ENCODE measurements at regions not wholly inside any gene's neighbourhood (a gene's known extent, or its start where the extent isn't known, plus 50 kb on each side); places are given as distances from the start of the nearest gene placed in this dataset.
"Not testable (repeated sequence)": the region's sequence is repeated elsewhere in the genome, so short reads cannot be mapped to it uniquely, and the experiment has no call there.

- no peak for DNase-seq (ENCODE audit: low read depth in 2 of 2)
Measured at GRCh38 chr3:522888-523287, 326.3 kb downstream of the CHL1 start.

GRCh38 chr3:525415-525814 lies 328.9 kb downstream of the CHL1 start:
- no peak for DNase-seq (ENCODE audit: low read depth in 2 of 2)

GRCh38 chr3:535566-536416 lies 339.2 kb downstream of the CHL1 start:
- no peak for DNase-seq (ENCODE audit: low read depth in 2 of 2)

GRCh38 chr3:536417-536813 lies 339.9 kb downstream of the CHL1 start:
- DNase-seq (ENCODE audit: low read depth in 2 of 2): no peak

- no peak for DNase-seq (ENCODE audit: low read depth in 2 of 2)
Measured at GRCh38 chr3:541062-541801, 344.7 kb downstream of the CHL1 start.

- no peak for DNase-seq (ENCODE audit: low read depth in 2 of 2)
Measured at GRCh38 chr3:542021-542420, 345.5 kb downstream of the CHL1 start.

GRCh38 chr3:549636-550035 lies 353.1 kb downstream of the CHL1 start:
- DNase-seq (ENCODE audit: low read depth in 2 of 2): no peak

- no peak for DNase-seq (ENCODE audit: low read depth in 2 of 2)
Measured at GRCh38 chr3:550471-550870, 353.9 kb downstream of the CHL1 start.

- no peak for DNase-seq (ENCODE audit: low read depth in 2 of 2)
Measured at GRCh38 chr3:557972-558371, 361.4 kb downstream of the CHL1 start.

GRCh38 chr3:567488-568185 lies 371.1 kb downstream of the CHL1 start:
- DNase-seq (ENCODE audit: low read depth in 2 of 2): no peak

- DNase-seq (ENCODE audit: low read depth in 2 of 2): not testable (repeated sequence)
Measured at GRCh38 chr3:579529-579928, 383.0 kb downstream of the CHL1 start.

GRCh38 chr3:589066-589465 lies 392.5 kb downstream of the CHL1 start:
- DNase-seq (ENCODE audit: low read depth in 2 of 2): not testable (repeated sequence)

- DNase-seq (ENCODE audit: low read depth in 2 of 2): not testable (repeated sequence)
Measured at GRCh38 chr3:597304-597703, 400.7 kb downstream of the CHL1 start.

- DNase-seq (ENCODE audit: low read depth in 2 of 2): not testable (repeated sequence)
Measured at GRCh38 chr3:597746-598145, 401.2 kb downstream of the CHL1 start.

- not testable (repeated sequence) for DNase-seq (ENCODE audit: low read depth in 2 of 2)
Measured at GRCh38 chr3:607480-607879, 410.9 kb downstream of the CHL1 start.

- no peak for DNase-seq (ENCODE audit: low read depth in 2 of 2)
Measured at GRCh38 chr3:621714-622113, 425.2 kb downstream of the CHL1 start.

GRCh38 chr3:622314-622713 lies 425.8 kb downstream of the CHL1 start:
- no peak for DNase-seq (ENCODE audit: low read depth in 2 of 2)

GRCh38 chr3:623914-624545 lies 427.5 kb downstream of the CHL1 start:
- no peak for DNase-seq (ENCODE audit: low read depth in 2 of 2)

GRCh38 chr3:632571-633170 lies 436.1 kb downstream of the CHL1 start:
- DNase-seq (ENCODE audit: low read depth in 2 of 2): peak in 1 of 2 experiments; percentile 23

GRCh38 chr3:634511-634910 lies 437.9 kb downstream of the CHL1 start:
- no peak for DNase-seq (ENCODE audit: low read depth in 2 of 2)

GRCh38 chr3:635393-635792 lies 438.8 kb downstream of the CHL1 start:
- DNase-seq (ENCODE audit: low read depth in 2 of 2): no peak

- no peak for DNase-seq (ENCODE audit: low read depth in 2 of 2)
Measured at GRCh38 chr3:643376-643775, 446.8 kb downstream of the CHL1 start.
